M059J (cell line): ENCODE measurements at regions not wholly inside any gene's neighbourhood (a gene's known extent, or its start where the extent isn't known, plus 50 kb on each side); places are given as distances from the start of the nearest gene placed in this dataset.
A peak's percentile ranks its signal among the peaks of the same experiment; 100 is the strongest.

ENCODE experiments used
- DNase-seq: peaks from one replicate; pipeline ENCODE4 v3.0.0-alpha.2; 2012; ENCODE audit warnings: low read depth

- no peak for DNase-seq
These were observed 104.3 kb upstream of the ARL4C start for GRCh38 chr2:234601213-234601612.

- DNase-seq, result no peak
These were observed 100.6 kb upstream of the ARL4C start for GRCh38 chr2:234597576-234597861.

GRCh38 chr2:234596696-234597575 lies 100.1 kb upstream of the ARL4C start:
- DNase-seq, result no peak

- peak; percentile 92 for DNase-seq
These were observed 98.9 kb upstream of the ARL4C start for GRCh38 chr2:234595829-234596228.

- no peak for DNase-seq
These were observed 97.8 kb upstream of the ARL4C start for GRCh38 chr2:234594715-234595114.

- peak; percentile 38 for DNase-seq
These were observed 96.8 kb upstream of the ARL4C start for GRCh38 chr2:234593636-234594035.

- DNase-seq, result no peak
These were observed 95.7 kb upstream of the ARL4C start for GRCh38 chr2:234592541-234592940.

GRCh38 chr2:234590076-234590475 lies 93.2 kb upstream of the ARL4C start:
- no peak for DNase-seq

- DNase-seq, result peak; percentile 55
These were observed 91.2 kb upstream of the ARL4C start for GRCh38 chr2:234588054-234588430.

- DNase-seq, result peak; percentile 73
These were observed 90.6 kb upstream of the ARL4C start for GRCh38 chr2:234587341-234588053.

GRCh38 chr2:234583331-234583730 lies 86.5 kb upstream of the ARL4C start:
- no peak for DNase-seq

- DNase-seq, result no peak
These were observed 83.8 kb upstream of the ARL4C start for GRCh38 chr2:234580686-234581085.

GRCh38 chr2:234579231-234579962 lies 82.5 kb upstream of the ARL4C start:
- DNase-seq, result peak; percentile 80

- DNase-seq, result no peak
These were observed 81.5 kb upstream of the ARL4C start for GRCh38 chr2:234578389-234578788.

- no peak for DNase-seq
These were observed 80.3 kb upstream of the ARL4C start for GRCh38 chr2:234577191-234577590.

GRCh38 chr2:234571620-234572407 lies 74.9 kb upstream of the ARL4C start:
- no peak for DNase-seq

GRCh38 chr2:234570476-234570875 lies 73.6 kb upstream of the ARL4C start:
- no peak for DNase-seq

GRCh38 chr2:234569776-234570430 lies 73.0 kb upstream of the ARL4C start:
- DNase-seq, result no peak

GRCh38 chr2:234566622-234567021 lies 69.7 kb upstream of the ARL4C start:
- DNase-seq, result no peak

- DNase-seq, result no peak
These were observed 69.2 kb upstream of the ARL4C start for GRCh38 chr2:234565842-234566619.

GRCh38 chr2:234565201-234565600 lies 68.3 kb upstream of the ARL4C start:
- no peak for DNase-seq
